ENCODE measurements at regions not wholly inside any gene's neighbourhood (a gene's known extent, or its start where the extent isn't known, plus 50 kb on each side); places are given as distances from the start of the nearest gene placed in this dataset.

DNA sequence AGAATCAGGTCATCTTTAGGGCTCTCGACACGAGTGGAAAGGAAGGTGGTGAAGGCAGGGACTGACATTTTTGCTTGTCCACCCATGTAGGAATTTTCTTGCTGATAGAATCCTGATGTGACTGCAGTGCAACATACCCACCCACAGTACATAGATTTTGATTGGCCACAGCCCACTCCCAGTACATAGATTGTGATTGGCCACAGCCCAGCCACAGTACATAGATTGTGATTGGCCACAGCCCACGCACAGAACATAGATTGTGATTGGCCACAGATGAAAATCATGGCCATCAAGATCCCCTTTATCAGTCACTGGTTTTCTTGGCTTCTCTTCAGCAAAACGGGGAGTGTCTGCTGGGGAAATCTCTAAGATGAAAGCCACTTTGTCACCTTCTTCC lies 1041.5 kb downstream of the AACS start:
- DNase-seq (ENCODE audit: low read depth): no peak

DNA sequence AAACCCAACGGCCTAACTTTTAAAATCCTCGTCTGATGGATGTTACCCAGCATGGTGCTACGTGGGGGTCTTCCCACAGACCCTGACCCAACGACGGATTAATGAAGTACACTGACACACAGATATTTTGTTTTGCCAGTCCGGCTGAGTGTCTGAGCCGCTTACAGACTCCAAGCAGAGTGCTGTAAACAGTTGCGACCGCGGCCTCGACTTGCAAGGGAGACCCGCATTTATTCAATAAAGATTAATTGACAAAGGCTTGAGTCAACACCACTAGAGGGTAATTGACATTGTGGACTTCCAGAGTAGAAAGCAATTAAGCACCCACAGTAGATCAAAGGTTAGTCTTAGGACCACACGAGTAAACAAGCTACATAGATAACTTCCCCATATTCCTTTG lies 1042.4 kb downstream of the AACS start:
- DNase-seq (ENCODE audit: low read depth): no peak

GRCh38 chr12:126108247-126108646 lies 1043.0 kb downstream of the AACS start:
- DNase-seq (ENCODE audit: low read depth): no peak

DNA sequence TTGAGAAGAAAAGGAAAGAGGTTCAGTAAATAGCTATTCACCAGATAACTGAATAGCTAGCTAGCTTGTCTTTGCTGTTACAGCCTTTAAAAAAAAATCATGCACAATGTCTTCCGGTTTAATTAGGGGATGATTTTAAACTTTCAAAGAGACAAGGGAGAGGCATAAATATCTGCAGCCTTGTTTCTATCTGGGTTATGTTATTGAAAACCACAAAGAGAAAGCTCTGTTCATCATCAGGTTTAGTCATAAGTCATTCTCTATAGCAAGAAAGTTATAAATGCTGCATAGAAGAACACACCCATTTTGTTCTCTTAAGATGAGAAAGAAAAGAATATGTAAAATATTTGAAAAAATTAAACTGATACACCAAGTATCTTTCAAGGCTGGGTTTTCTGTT lies 1046.9 kb downstream of the AACS start:
- no peak for DNase-seq (ENCODE audit: low read depth)

DNA sequence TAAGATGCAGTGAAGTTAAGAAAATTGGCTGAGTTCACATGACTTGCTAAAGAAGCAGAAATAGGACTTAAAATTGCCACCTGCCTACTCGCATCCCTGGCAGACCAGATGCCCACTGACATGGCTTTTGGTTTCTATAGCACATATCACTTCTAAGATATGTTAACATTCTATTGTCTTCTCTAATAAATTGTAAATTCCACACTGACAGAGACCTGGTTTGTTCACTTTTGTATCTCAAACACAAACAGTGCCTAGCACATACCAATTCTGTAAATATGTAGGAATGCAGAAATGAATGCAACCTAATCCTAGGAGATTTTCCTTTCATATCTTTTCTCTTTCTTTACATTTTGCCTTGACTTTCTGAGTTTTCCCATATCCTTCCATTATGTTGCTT lies 1047.6 kb downstream of the AACS start:
- DNase-seq (ENCODE audit: low read depth): no peak

- DNase-seq (ENCODE audit: low read depth): no peak
Measured at GRCh38 chr12:126114441-126114840, 1049.2 kb downstream of the AACS start.

GRCh38 chr12:126117502-126117901 lies 1052.3 kb downstream of the AACS start:
- no peak for DNase-seq (ENCODE audit: low read depth)

GRCh38 chr12:126139355-126139754 lies 1074.1 kb downstream of the AACS start:
- no peak for DNase-seq (ENCODE audit: low read depth)

DNA sequence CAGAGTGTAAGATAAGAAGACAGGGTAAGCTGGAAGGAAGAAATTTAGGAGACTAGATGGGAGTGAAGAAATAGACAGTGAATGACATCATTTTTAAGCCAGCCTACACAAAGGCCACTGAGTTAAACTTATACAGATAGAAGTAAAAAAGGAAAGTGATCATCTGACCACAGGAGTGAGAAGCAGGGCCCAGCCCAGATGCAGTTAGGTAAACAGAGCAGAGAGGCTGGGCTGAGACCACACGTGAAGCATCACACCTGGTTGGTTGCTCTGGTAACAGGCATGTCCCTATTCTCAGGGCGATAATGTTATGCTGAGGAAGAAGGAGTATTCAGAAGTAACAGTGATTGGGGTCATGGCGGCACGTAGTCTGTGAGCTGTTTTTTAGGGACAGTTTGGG lies 1079.4 kb downstream of the AACS start:
- DNase-seq (ENCODE audit: low read depth): no peak

- no peak for DNase-seq (ENCODE audit: low read depth)
Measured at GRCh38 chr12:126147321-126147720, 1082.1 kb downstream of the AACS start.

DNA sequence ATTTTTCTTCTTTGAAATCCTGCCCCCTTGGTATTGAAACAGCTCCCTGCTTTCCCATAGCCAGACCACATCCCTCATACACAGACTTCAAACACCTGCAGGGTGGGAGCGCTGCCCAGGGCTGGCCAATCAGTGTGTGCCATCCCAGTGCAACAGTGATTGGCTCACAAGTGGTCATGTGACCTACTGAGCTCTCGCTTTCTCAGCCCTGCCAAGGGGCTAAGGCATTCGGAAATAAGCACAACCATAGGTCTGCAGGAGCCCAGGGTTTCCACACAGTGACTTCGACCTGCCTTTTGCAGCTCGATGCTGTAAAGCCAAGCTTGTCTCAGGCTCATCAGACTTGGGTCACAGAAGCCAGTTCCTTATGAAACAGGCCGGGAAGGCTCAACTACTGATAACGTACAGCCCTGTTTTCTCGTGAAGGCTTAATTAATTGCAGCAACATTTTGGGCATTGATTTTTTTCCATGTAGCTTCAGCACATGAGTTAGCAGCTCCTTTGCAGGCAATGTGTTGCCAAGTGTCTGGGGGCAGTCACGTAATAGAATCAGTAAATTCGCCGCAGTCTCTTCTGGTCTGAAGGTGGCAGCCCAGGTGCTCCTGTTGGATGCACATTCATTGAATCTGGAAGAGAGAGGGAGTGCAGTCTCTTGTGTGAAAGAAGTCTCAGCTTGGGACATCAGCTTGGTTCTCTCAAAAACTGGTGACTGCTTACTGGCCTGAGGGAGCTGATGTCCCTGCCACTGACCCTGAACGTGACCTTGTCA lies 1091.8 kb downstream of the AACS start:
- no peak for DNase-seq (ENCODE audit: low read depth)

- no peak for DNase-seq (ENCODE audit: low read depth)
Measured at GRCh38 chr12:126157575-126157966, 1092.3 kb downstream of the AACS start.

DNA sequence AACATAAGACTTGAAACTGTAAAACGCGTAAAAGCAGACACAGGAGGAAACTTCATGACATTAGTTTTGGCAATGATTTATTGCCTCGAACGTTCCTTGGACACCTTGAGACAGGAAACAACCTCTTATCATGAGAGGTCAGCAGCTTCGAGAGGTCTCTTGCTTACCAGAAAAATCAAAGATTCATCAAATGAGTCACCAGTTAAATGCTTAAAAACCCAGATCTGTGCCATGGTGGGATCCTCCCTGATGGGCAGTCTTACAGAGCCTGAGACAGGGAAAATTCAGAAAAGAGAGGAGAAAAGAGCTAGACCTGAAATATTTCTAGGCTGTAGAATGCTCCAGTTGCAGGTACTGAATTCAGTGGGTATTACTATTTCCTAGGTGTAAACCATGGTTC lies 1093.9 kb downstream of the AACS start:
- no peak for DNase-seq (ENCODE audit: low read depth)

GRCh38 chr12:126160912-126161311 lies 1095.7 kb downstream of the AACS start:
- no peak for DNase-seq (ENCODE audit: low read depth)

- no peak for DNase-seq (ENCODE audit: low read depth)
Measured at GRCh38 chr12:126163984-126164383, 1098.7 kb downstream of the AACS start.

DNA sequence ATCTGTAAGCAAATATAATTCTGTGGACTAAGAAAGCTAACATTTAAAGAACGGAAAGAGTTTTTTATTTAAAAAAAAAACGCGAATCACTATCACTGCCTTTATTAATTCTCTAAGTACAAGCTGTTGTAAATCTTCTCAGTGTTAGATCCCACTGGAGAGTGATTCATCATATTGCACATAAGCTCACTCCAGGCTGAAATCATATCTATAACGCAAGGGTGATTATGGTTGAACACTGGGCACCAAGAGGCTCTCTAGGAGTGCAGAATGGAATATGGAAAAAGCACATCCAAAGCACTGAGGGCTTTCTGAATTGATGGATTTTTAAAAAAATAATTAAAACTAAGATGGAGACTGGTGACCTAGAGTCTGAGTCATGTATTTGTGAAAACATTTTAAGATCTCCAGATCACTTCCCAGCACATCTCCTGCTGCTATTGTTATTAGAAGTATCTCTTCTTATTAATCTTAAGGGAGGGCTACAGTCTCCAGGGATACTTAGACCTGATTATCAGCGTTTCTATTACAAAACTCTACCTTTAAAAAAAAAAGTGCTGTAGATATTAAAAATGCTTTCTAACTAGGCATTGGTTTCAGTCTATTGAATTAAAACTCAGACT lies 1106.8 kb downstream of the AACS start:
- DNase-seq (ENCODE audit: low read depth): no peak

GRCh38 chr12:126182619-126183236 lies 1117.5 kb downstream of the AACS start:
- no peak for DNase-seq (ENCODE audit: low read depth)

DNA sequence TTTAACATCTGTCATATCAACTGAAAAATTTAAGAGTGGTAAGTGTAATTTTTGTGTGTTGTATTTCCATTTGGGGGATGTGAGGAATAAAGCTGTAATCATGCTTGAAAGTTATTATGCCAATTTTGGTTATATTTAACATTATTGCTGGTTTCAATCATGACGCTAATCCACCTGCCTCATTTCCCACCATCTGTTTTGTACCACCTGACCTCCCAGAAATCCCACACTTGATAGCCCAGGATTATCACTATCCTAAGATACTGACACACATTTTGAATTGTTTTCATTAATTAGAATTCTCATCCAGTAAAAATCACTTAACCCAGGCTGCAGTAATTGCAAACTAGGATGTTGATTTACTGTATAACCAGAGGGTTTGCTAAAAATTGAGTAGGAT lies 1119.8 kb downstream of the AACS start:
- DNase-seq (ENCODE audit: low read depth): no peak

GRCh38 chr12:126189856-126190255 lies 1124.6 kb downstream of the AACS start:
- DNase-seq (ENCODE audit: low read depth): no peak

- DNase-seq (ENCODE audit: low read depth): no peak
Measured at GRCh38 chr12:126191031-126191891, 1126.0 kb downstream of the AACS start.

- no peak for DNase-seq (ENCODE audit: low read depth)
Measured at GRCh38 chr12:126191949-126192348, 1126.7 kb downstream of the AACS start.

GRCh38 chr12:126193190-126193589 lies 1128.0 kb downstream of the AACS start:
- DNase-seq (ENCODE audit: low read depth): no peak

GRCh38 chr12:126196263-126196662 lies 1131.0 kb downstream of the AACS start:
- no peak for DNase-seq (ENCODE audit: low read depth)

Data from activated T-cell treated with anti-CD3 and anti-CD28 coated beads for 1 hour (primary cell).